Pancreas (tissue), 10 donors: ENCODE measurements at regions not wholly inside any gene's neighbourhood (a gene's known extent, or its start where the extent isn't known, plus 50 kb on each side); places are given as distances from the start of the nearest gene placed in this dataset.
"Not testable (repeated sequence)": the region's sequence is repeated elsewhere in the genome, so short reads cannot be mapped to it uniquely, and the experiment has no call there.

ENCODE experiments used
- ATAC-seq, 4 donors: fragments of 200-7000 bp; cut with Tn5 transposase; one replicate each; pipeline versions ENCODE4 v1.8.0 to v1.9.1; 2020; ENCODE audit warnings: mild to moderate bottlenecking in 4 of 4, moderate library complexity in 4 of 4
- DNase-seq, 6 donors: peaks; one replicate each; pipeline ENCODE4 v3.0.0-alpha.2; 2020
- FAIRE-seq: peaks from 2 replicates; lab custom pipeline; 2012; peaks lifted over from hg19 to GRCh38; lab: Jason Lieb, UNC
- H3K27ac ChIP-seq, 4 donors: fragments of 200-600 bp; sonication (generic); 1 replicate in 3 of 4; 2 replicates in 1 of 4; pipeline versions ENCODE4 v1.5.0 to v1.8.0; 2020
- H3K27me3 ChIP-seq, 4 donors: fragments of 200-600 bp; one replicate each; pipeline ENCODE4 v1.8.0; 2021
- H3K36me3 ChIP-seq, 3 donors: fragments of 200-600 bp; sonication (generic) in 1 of 3; one replicate each; pipeline versions ENCODE4 v1.5.0 to v1.8.0; 2020 to 2021
- H3K4me1 ChIP-seq, 3 donors: fragments of 200-600 bp; one replicate each; pipeline ENCODE4 v1.8.0; 2021
- H3K4me3 ChIP-seq, 4 donors: fragments of 200-600 bp; sonication (generic) in 2 of 4; one replicate each; pipeline versions ENCODE4 v1.5.0 to v1.8.0; 2020 to 2021
- H3K9me3 ChIP-seq, 4 donors: fragments of 200-600 bp; one replicate each; pipeline ENCODE4 v1.8.0; 2021
- WGBS, 2 donors: extraction: QIAGEN DNeasy Blood & Tissue Kit; methylation state at CpG; one replicate each; pipeline ENCODE4 v1.1.7; 2013; 5-methylcytosine and 5-hydroxymethylcytosine counted together
- intact Hi-C, 3 donors: fragments of 100-400 bp; cut with DNase I; formaldehyde crosslinking; loops; one replicate each; pipeline versions ENCODE4 v1.11.1 to v1.14.2; 2022
- TF ChIP-seq, protein P1 (sequence below), 4 donors: fragments of 200-600 bp; sonication (generic) in 3 of 4; IDR thresholded peaks; one replicate each; pipeline versions ENCODE4 v1.5.0 to v1.8.0; 2021; ENCODE audit warnings: antibody characterized with exemption in 4 of 4
- donor health status: healthy with polysubstance abuse.
- donor health status: DM: no; HTN: no; CAD: no; lungs with moderate emphysema.
- donor health status: DM: no; HTN: no; CAD: no.
- donor health status: control.
- donor health status: control.
- donor health status: Bipolar disorder and iron deficiency.
- donor health status: DM: yes; HTN: yes; CAD: no.
- donor health status: DM: no; HTN: no; CAD: no.
- donor health status: DM: no; HTN: no; CAD: no.
- donor health status: DM: yes; HTN: yes; CAD: no.

DNA sequence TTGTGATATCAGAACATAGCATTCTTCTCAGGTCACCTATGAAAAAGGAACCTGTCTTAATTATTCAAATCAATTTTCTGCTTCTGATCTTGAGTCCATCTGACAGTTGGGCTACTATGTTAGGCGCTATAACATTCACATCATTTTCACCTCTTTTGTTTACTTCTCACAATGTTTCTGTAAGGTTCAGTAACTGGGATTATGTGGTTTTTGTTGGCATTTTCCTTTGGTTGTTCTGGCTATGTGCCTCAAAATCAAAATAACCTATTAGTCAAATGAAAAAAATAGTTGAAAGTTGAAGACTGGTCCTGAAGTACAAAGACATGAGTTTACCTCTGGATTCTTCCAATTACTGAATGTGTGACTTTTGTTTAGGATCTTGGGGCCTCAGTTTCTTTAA lies 221.3 kb upstream of the SMIM30 start:
- TF ChIP-seq, protein P1, sequence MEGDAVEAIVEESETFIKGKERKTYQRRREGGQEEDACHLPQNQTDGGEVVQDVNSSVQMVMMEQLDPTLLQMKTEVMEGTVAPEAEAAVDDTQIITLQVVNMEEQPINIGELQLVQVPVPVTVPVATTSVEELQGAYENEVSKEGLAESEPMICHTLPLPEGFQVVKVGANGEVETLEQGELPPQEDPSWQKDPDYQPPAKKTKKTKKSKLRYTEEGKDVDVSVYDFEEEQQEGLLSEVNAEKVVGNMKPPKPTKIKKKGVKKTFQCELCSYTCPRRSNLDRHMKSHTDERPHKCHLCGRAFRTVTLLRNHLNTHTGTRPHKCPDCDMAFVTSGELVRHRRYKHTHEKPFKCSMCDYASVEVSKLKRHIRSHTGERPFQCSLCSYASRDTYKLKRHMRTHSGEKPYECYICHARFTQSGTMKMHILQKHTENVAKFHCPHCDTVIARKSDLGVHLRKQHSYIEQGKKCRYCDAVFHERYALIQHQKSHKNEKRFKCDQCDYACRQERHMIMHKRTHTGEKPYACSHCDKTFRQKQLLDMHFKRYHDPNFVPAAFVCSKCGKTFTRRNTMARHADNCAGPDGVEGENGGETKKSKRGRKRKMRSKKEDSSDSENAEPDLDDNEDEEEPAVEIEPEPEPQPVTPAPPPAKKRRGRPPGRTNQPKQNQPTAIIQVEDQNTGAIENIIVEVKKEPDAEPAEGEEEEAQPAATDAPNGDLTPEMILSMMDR (IDR thresholded peaks at IDR 0.05), result no peak
- FAIRE-seq, result no peak
- Histone ChIP-seq H3K9me3 (no peaks in the 10 kb centered on the region), H3K4me1 (no peaks in the 10 kb centered on the region), H3K27me3 (no peaks in the 10 kb centered on the region), H3K27ac (no peak overlapping the region), H3K4me3 (no peak overlapping the region), H3K36me3 (no peaks in the 10 kb centered on the region)
- intact Hi-C loops, result no loop called here
- no peak for DNase-seq
- WGBS, 2 donors, result 72 to 94% methylated on average over 1 of the region's 1 CpG
- ATAC-seq, result no peak

DNA sequence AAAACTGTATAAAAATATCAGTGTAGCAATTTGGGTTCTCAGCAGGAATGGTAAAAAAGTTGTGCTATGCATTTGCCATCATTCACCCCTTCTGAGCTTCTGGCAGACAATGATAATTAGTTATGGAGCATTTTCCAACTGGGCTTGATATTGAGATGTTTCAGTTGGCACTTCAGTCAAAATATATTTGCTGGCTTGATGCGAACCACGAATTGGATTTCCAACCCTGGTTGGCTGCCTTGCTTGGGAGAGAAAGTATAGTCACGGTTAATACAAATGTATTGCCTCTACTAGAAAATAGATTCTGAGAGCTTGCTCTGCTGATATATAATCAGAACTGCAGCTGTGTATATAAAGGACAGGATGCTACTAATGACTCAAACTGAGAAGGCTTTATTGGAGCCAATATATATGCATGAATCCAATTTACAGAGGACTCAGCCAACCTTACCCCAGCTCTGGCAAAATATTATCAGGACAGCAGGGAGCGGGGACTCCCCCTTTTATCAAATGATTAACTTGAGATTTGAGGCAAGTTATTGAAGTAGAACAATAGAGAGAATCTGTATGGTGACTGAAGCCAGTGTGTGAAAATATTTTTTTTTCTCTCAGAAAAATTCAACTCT lies 219.8 kb upstream of the SMIM30 start:
- Histone ChIP-seq H3K36me3 (no peaks in the 10 kb centered on the region), H3K27me3 (no peaks in the 10 kb centered on the region), H3K9me3 (no peaks in the 10 kb centered on the region), H3K27ac (no peak overlapping the region), H3K4me3 (no peak overlapping the region), H3K4me1 (no peaks in the 10 kb centered on the region)
- WGBS, 2 donors, result 79 to 86% methylated on average over 4 of the region's 4 CpGs
- no peak for DNase-seq
- no peak for FAIRE-seq
- TF ChIP-seq, protein P1 (IDR thresholded peaks at IDR 0.05), result no peak
- intact Hi-C loops, result no loop called here
- no peak for ATAC-seq

DNA sequence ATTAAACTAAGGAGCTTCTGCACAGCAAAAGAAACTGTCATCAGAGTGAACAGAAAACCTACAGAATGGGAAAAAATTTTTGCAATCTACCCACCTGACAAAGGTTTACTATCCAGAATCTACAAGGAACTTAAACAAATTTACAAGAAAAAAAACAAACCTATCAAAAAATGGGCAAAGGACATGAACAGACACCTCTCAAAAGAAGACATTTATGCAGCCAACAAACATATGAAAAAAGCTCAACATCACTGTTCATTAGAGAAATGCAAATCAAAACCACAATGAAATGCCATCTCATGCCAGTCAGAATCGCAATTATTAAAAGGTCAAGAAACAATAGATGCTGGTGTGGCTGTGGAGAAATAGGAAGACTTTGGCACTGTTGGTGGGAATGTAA lies 218.5 kb upstream of the SMIM30 start:
- H3K27me3 ChIP-seq, ATAC-seq, H3K27ac ChIP-seq, FAIRE-seq, H3K4me1 ChIP-seq, DNase-seq, H3K4me3 ChIP-seq, H3K9me3 ChIP-seq, intact Hi-C loops, H3K36me3 ChIP-seq: not testable (repeated sequence)
- 91 to 95% methylated on average over 1 of the region's 1 CpG for WGBS, 2 donors

DNA sequence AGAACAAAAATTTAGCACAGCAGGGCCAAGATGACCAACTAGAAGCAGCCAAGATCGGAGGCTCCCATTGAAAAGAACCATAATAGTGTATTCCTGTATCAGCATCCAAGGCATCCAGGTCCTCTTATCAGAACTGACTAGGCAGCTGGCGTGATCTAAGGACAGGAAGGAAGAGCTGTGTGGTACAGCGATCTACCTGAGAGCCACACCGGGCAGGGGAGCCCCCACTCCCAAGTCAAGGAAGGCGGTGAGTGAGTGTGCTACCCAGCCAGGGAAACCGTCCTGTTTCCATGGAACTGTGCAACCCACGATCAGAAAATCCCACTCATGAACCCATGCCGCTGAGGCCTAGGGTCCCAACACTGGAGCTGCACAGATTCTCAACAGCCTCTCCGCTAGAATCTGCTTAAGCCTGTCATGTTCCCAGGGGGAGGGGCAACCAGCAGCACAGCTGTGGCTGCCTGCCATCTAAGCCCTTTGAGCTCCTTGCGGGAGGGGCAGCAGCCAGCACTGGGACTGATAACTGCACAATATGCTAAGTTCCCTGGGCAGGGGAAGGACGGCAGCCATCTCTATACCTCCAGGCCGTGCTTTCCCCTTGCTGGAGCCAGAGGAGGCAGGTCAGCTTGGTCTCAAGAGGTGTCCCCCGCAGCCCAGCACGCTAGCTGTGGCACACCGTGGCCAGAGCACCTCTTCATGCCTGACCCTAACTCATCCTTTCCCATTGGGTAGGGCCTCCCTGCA lies 213.0 kb upstream of the SMIM30 start:
- TF ChIP-seq, protein P1 (IDR thresholded peaks at IDR 0.05), result no peak
- no peaks in the 10 kb centered on the region for H3K27me3 ChIP-seq
- no peak overlapping the region for H3K27ac ChIP-seq
- no peaks in the 10 kb centered on the region for H3K36me3 ChIP-seq
- no peaks in the 10 kb centered on the region for H3K4me1 ChIP-seq
- peak in 4 of 6 donors; percentile 4 to 28 (median 6) for DNase-seq
- WGBS, 2 donors, result 69 to 77% methylated on average over 15 of the region's 15 CpGs
- no peak overlapping the region for H3K4me3 ChIP-seq
- intact Hi-C loops, result no loop called here
- H3K9me3 ChIP-seq, result no peaks in the 10 kb centered on the region
- no peak for ATAC-seq
- FAIRE-seq, result no peak

DNA sequence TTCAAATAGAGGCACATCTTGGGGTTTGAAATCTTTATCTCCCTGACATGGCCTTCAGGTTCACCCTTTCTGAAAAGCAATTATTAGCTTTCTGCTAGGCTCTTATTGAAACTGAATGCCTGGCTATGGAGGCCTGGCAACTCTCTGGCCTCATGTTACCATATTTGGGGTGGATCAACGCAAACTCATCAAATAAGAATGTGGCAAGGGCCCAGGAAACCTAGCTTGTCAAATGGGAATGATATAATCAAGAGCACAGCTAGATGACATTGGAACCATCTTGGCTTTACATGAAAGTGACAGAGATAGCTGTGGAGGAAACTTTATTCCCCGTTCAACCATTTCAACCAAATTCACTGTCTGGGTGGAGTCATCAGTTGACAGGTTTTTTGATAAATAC lies 202.8 kb upstream of the SMIM30 start:
- Histone ChIP-seq H3K4me3 (no peak overlapping the region), H3K9me3 (no peaks in the 10 kb centered on the region), H3K27ac (no peak overlapping the region), H3K4me1 (no peaks in the 10 kb centered on the region), H3K27me3 (no peaks in the 10 kb centered on the region), H3K36me3 (no peaks in the 10 kb centered on the region)
- no peak for ATAC-seq
- TF ChIP-seq, protein P1 (IDR thresholded peaks at IDR 0.05), result no peak
- no peak for DNase-seq
- intact Hi-C loops, result no loop called here
- 74 to 82% methylated on average over 2 of the region's 2 CpGs for WGBS, 2 donors
- FAIRE-seq, result no peak
